Astrocyte (in vitro differentiated cells and primary cell): ENCODE measurements at regions not wholly inside any gene's neighbourhood (a gene's known extent, or its start where the extent isn't known, plus 50 kb on each side); places are given as distances from the start of the nearest gene placed in this dataset.
"Not testable (repeated sequence)": the region's sequence is repeated elsewhere in the genome, so short reads cannot be mapped to it uniquely, and the experiment has no call there.

ENCODE experiments used
- DNase-seq: peaks from one replicate; pipeline ENCODE4 v3.0.0-alpha.2; 2010; ENCODE audit warnings: low read depth
- FAIRE-seq: peaks from 2 replicates; lab custom pipeline; 2011; peaks lifted over from hg19 to GRCh38; lab: Jason Lieb, UNC
- H2AFZ ChIP-seq: 2 replicates; pipeline ENCODE4 v1.6.0; 2012; ENCODE audit warnings: low read depth, low read length, inconsistent platforms
- H3K27ac ChIP-seq: 2 replicates; pipeline ENCODE4 v1.5.1; 2011; ENCODE audit warnings: low read depth, low read length, inconsistent platforms
- H3K27me3 ChIP-seq: 2 replicates; pipeline ENCODE4 v1.6.0; 2011; ENCODE audit warnings: low read length, inconsistent platforms; ENCODE audit not compliant: insufficient read depth
- H3K36me3 ChIP-seq: 2 replicates; pipeline ENCODE4 v1.5.1; 2011; ENCODE audit warnings: low read length, inconsistent platforms; ENCODE audit not compliant: insufficient read depth
- H3K4me1 ChIP-seq: 2 replicates; pipeline ENCODE4 v1.5.1; 2011; ENCODE audit warnings: low read length, inconsistent platforms; ENCODE audit not compliant: insufficient read depth
- H3K4me2 ChIP-seq: 2 replicates; pipeline ENCODE4 v1.6.0; 2012; ENCODE audit warnings: low read length, inconsistent platforms
- H3K4me3 ChIP-seq: 2 replicates; pipeline ENCODE4 v1.5.1; 2011; ENCODE audit warnings: low read depth, mild to moderate bottlenecking, low read length, inconsistent platforms; ENCODE audit not compliant: insufficient read depth
- H3K79me2 ChIP-seq: 2 replicates; pipeline ENCODE4 v1.6.0; 2012; ENCODE audit warnings: mild to moderate bottlenecking, low read length, inconsistent platforms; ENCODE audit not compliant: insufficient read depth
- H3K9ac ChIP-seq: 2 replicates; pipeline ENCODE4 v1.6.0; 2012; ENCODE audit warnings: mild to moderate bottlenecking, low read length, inconsistent platforms
- H3K9me3 ChIP-seq: 2 replicates; pipeline ENCODE4 v1.5.1; 2012; ENCODE audit warnings: low read depth, mild to moderate bottlenecking, low read length, inconsistent platforms; ENCODE audit not compliant: insufficient read depth
- H4K20me1 ChIP-seq: 2 replicates; pipeline ENCODE4 v1.6.0; 2012; ENCODE audit warnings: low read length, inconsistent platforms; ENCODE audit not compliant: insufficient read depth
- H3K27ac Mint-ChIP-seq: one replicate; pipeline ENCODE4 v1.8.0; 2021; ENCODE audit warnings: mild to moderate bottlenecking, mixed read lengths; ENCODE audit not compliant: unreplicated experiment
- H3K27me3 Mint-ChIP-seq: one replicate; pipeline ENCODE4 v1.8.0; 2021; ENCODE audit warnings: low read depth, mixed read lengths; ENCODE audit not compliant: unreplicated experiment
- H3K36me3 Mint-ChIP-seq: one replicate; pipeline ENCODE4 v1.8.0; 2021; ENCODE audit warnings: low read depth, mixed read lengths; ENCODE audit not compliant: unreplicated experiment
- H3K4me1 Mint-ChIP-seq: one replicate; pipeline ENCODE4 v1.8.0; 2021; ENCODE audit warnings: low read depth, mixed read lengths; ENCODE audit not compliant: unreplicated experiment
- H3K4me3 Mint-ChIP-seq: one replicate; pipeline ENCODE4 v1.8.0; 2021; ENCODE audit warnings: mild to moderate bottlenecking, moderate library complexity, mixed read lengths; ENCODE audit not compliant: unreplicated experiment
- H3K9me3 Mint-ChIP-seq: one replicate; pipeline ENCODE4 v1.8.0; 2021; ENCODE audit warnings: mild to moderate bottlenecking, mixed read lengths; ENCODE audit not compliant: unreplicated experiment
- CTCF ChIP-seq: IDR thresholded peaks from 2 replicates; pipeline ENCODE4 v1.5.1; 2011; ENCODE audit warnings: low read depth, mild to moderate bottlenecking, inconsistent platforms, low read length, moderate library complexity; ENCODE audit not compliant: insufficient read depth
- EZH2 ChIP-seq: IDR thresholded peaks from 2 replicates; pipeline ENCODE4 v1.6.1; 2012; ENCODE audit warnings: mild to moderate bottlenecking, low read length, inconsistent platforms; ENCODE audit not compliant: insufficient read depth

DNA sequence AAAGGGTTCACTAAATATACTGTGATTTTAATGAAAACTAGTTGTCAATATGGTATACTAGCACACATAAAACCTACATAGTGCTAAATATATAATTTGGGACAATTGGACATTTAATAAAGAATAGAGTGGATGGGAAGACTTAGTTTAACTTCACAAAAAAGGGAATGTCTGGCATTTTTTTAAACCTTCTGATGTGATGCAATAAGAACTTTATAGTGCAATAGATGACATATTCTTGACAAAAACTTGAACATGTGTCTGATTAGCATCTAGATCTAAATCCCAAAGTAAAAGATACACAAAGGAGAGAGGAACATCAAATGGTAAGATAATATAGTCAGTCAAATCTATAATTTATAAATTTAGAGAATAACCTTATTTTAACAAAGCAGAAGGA, 488.3 kb upstream of the SYT1 start:
- Mint-ChIP-seq H3K27me3 (no peaks in the 10 kb centered on the region), H3K4me3 (no peak overlapping the region), H3K27ac (no peak overlapping the region), H3K4me1 (no peaks in the 10 kb centered on the region), H3K36me3 (peaks cover 5% of the 10 kb centered on the region), H3K9me3 (peaks cover 14% of the 10 kb centered on the region)
- no peak overlapping the region for H2AFZ ChIP-seq
- no peaks in the 10 kb centered on the region for H4K20me1 ChIP-seq
- no peak for DNase-seq
- H3K79me2 ChIP-seq = no peaks in the 10 kb centered on the region
- no peak overlapping the region for H3K27ac ChIP-seq
- H3K27me3 ChIP-seq = no peaks in the 10 kb centered on the region
- FAIRE-seq = no peak
- TF ChIP-seq CTCF = no peak
- no peak for TF ChIP-seq EZH2
- no peak overlapping the region for H3K4me2 ChIP-seq
- H3K36me3 ChIP-seq = no peaks in the 10 kb centered on the region
- peaks cover 6% of the 10 kb centered on the region for H3K9me3 ChIP-seq
- H3K4me3 ChIP-seq = no peak overlapping the region
- H3K9ac ChIP-seq = no peak overlapping the region
- no peaks in the 10 kb centered on the region for H3K4me1 ChIP-seq

GRCh38 chr12:78379065-78379464, 485.5 kb upstream of the SYT1 start:
- H3K27me3 ChIP-seq, H3K36me3 ChIP-seq, H3K27ac ChIP-seq, H3K4me3 Mint-ChIP-seq, H2AFZ ChIP-seq, DNase-seq, H3K9ac ChIP-seq, H3K27me3 Mint-ChIP-seq, H3K4me1 ChIP-seq, H3K27ac Mint-ChIP-seq, H3K36me3 Mint-ChIP-seq, H3K79me2 ChIP-seq, H4K20me1 ChIP-seq, H3K9me3 ChIP-seq, H3K4me3 ChIP-seq, FAIRE-seq, H3K4me2 ChIP-seq, H3K4me1 Mint-ChIP-seq: not testable (repeated sequence)
- peaks cover 14% of the 10 kb centered on the region for H3K9me3 Mint-ChIP-seq

- no peaks in the 10 kb centered on the region for H4K20me1 ChIP-seq
- H3K4me3 ChIP-seq = no peak overlapping the region
- H3K27me3 ChIP-seq = no peaks in the 10 kb centered on the region
- Mint-ChIP-seq H3K4me1 (peaks cover 7% of the 10 kb centered on the region), H3K4me3 (no peak overlapping the region), H3K9me3 (peaks cover 11% of the 10 kb centered on the region), H3K36me3 (peaks cover 3% of the 10 kb centered on the region), H3K27me3 (no peaks in the 10 kb centered on the region), H3K27ac (no peak overlapping the region)
- FAIRE-seq (no peak), DNase-seq (no peak)
- no peak overlapping the region for H2AFZ ChIP-seq
- peaks cover 6% of the 10 kb centered on the region for H3K9me3 ChIP-seq
- no peaks in the 10 kb centered on the region for H3K4me1 ChIP-seq
- no peak overlapping the region for H3K4me2 ChIP-seq
- H3K79me2 ChIP-seq = no peaks in the 10 kb centered on the region
- H3K36me3 ChIP-seq = no peaks in the 10 kb centered on the region
- no peak overlapping the region for H3K27ac ChIP-seq
- no peak overlapping the region for H3K9ac ChIP-seq
- TF ChIP-seq EZH2 (no peak), CTCF (no peak)
These were observed 481.2 kb upstream of the SYT1 start for GRCh38 chr12:78383414-78383813.
